ENCODE measurements at regions not wholly inside any gene's neighbourhood (a gene's known extent, or its start where the extent isn't known, plus 50 kb on each side); places are given as distances from the start of the nearest gene placed in this dataset.

DNA sequence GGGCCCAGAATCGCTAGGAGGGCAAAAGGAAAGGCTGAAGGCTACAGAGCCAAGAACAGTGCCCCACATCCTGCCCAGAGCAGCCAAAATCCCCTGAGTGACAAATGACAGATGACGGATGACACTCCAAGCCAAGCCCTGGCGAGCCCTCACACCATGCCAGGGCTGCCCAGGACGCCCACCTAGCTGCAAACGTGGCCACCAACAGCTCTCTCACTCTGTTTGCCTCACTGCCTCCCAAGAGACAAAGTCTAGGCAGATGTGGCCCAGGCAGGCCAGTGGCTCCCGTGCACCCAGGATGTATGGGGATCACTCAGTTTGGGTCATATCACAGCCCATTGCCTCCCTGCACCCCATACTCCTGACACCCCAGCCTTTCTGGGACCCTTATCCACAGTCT, 270.1 kb upstream of the NSMCE3 start:
- TF ChIP-seq, protein P1, sequence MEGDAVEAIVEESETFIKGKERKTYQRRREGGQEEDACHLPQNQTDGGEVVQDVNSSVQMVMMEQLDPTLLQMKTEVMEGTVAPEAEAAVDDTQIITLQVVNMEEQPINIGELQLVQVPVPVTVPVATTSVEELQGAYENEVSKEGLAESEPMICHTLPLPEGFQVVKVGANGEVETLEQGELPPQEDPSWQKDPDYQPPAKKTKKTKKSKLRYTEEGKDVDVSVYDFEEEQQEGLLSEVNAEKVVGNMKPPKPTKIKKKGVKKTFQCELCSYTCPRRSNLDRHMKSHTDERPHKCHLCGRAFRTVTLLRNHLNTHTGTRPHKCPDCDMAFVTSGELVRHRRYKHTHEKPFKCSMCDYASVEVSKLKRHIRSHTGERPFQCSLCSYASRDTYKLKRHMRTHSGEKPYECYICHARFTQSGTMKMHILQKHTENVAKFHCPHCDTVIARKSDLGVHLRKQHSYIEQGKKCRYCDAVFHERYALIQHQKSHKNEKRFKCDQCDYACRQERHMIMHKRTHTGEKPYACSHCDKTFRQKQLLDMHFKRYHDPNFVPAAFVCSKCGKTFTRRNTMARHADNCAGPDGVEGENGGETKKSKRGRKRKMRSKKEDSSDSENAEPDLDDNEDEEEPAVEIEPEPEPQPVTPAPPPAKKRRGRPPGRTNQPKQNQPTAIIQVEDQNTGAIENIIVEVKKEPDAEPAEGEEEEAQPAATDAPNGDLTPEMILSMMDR (IDR thresholded peaks at IDR 0.05; ENCODE audit: extremely low read depth, insufficient read depth, missing control alignments), result no peak
- in situ Hi-C loops (cut with MboI; ENCODE audit: low pct_unique_long_range_greater_than_20kb, low sequenced_read_pairs, unreplicated experiment), result no loop called here
- DNase-seq (ENCODE audit: low spot score), result no peak

DNA sequence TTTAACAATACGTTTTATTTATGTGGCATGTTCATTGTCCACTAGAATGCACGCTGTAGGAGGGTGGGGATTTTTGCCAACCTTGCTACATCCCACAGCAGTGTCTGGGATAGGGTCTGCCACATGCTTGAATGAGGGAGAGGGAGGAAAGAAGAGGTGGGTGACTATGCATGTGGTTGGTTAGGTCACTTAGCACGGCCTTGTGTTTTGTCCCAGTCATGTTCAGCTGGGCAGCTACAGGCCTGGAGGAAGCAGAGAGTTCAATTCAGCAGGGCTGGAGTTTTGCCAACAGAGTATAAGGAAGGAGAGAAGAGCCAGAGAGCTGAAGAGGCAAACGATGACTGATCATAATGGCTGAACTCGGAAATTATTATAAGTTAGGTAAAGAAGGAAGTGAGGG, 268.4 kb upstream of the NSMCE3 start:
- TF ChIP-seq, protein P1 (IDR thresholded peaks at IDR 0.05; ENCODE audit: extremely low read depth, insufficient read depth, missing control alignments), result no peak
- DNase-seq (ENCODE audit: low spot score), result no peak
- in situ Hi-C loops (cut with MboI; ENCODE audit: low pct_unique_long_range_greater_than_20kb, low sequenced_read_pairs, unreplicated experiment), result no loop called here

DNA sequence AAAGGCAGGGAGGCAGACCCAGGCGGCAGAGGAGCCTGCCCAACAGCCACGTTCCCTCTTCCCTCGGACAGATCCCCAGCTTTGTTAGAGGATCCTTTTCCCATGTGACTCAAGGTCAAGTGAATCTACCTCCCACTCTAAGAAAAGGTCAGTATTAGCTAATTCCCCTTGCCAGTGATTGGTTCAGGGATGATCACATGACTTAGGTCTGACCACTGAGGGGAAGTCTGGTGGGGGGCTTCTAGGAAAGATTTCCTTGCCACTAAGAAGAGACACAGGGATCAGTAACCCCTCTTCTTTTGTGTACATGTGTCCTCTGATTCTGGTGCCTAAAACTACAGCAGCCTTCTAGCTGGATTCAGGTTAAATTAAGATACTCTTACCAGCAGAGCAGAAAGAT, 266.3 kb upstream of the NSMCE3 start:
- DNase-seq (ENCODE audit: low spot score), result no peak
- TF ChIP-seq, protein P1 (IDR thresholded peaks at IDR 0.05; ENCODE audit: extremely low read depth, insufficient read depth, missing control alignments), result no peak
- in situ Hi-C loops (cut with MboI; ENCODE audit: low pct_unique_long_range_greater_than_20kb, low sequenced_read_pairs, unreplicated experiment), result no loop called here

DNA sequence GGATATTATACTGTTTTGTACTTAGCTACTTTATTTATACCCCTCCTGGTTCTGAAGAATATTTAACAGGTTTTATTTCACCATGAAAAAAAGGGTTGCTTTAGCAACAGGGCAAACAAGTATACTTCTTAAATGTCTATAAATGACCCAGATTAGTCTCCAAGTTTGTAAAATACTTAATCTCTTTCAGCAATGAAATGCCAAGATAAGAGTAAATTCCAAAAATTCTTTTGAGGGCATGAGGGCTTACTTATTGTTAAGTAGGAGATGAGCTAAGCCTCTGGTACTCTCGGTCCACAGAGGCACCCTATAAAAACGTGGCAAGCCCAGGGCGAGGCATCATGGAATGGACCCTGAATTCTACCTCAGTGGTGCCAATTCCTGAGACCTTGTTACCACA, 264.8 kb upstream of the NSMCE3 start:
- in situ Hi-C loops (cut with MboI; ENCODE audit: low pct_unique_long_range_greater_than_20kb, low sequenced_read_pairs, unreplicated experiment), result no loop called here
- TF ChIP-seq, protein P1 (IDR thresholded peaks at IDR 0.05; ENCODE audit: extremely low read depth, insufficient read depth, missing control alignments), result no peak
- no peak for DNase-seq (ENCODE audit: low spot score)

DNA sequence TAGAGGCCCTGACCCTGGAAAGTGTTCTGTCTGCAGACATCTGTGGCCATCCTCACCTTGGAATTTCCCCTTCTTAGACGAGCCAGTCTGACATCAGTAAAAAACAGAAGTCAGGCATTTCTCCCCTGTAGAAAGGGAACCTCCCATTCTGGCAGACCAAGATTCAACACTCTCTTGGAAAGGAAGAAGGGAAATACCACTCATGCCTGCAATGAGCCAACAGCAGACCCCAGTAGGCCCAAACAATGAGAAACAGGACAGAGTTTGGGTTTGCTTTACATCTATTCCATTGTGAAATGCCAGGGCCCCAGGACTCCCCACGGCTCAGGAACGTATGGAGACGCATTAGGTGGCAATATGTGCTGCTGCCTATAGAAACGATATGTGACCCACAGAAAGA, 264.0 kb upstream of the NSMCE3 start:
- TF ChIP-seq, protein P1 (IDR thresholded peaks at IDR 0.05; ENCODE audit: extremely low read depth, insufficient read depth, missing control alignments), result no peak
- in situ Hi-C loops (cut with MboI; ENCODE audit: low pct_unique_long_range_greater_than_20kb, low sequenced_read_pairs, unreplicated experiment), result no loop called here
- DNase-seq (ENCODE audit: low spot score), result no peak

DNA sequence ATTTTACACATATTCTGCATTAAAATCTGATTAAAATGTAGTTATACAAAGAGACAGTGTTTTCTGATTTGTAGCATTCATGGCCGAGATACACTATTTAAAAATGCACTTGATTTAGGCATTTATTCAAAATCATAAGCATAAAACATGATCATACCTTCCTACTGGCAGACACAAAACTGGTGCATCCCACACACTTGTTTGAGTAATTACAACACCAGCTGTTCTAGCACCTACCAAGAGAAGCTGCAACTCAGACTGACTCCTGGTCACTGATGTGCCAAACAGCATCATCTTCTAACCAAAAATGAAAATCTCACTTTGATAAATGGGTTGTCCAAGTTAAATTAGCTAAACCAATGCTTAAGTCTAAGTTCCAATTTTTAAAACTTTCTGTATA, 262.7 kb upstream of the NSMCE3 start:
- TF ChIP-seq, protein P1 (IDR thresholded peaks at IDR 0.05; ENCODE audit: extremely low read depth, insufficient read depth, missing control alignments), result no peak
- in situ Hi-C loops (cut with MboI; ENCODE audit: low pct_unique_long_range_greater_than_20kb, low sequenced_read_pairs, unreplicated experiment), result no loop called here
- DNase-seq (ENCODE audit: low spot score), result no peak

DNA sequence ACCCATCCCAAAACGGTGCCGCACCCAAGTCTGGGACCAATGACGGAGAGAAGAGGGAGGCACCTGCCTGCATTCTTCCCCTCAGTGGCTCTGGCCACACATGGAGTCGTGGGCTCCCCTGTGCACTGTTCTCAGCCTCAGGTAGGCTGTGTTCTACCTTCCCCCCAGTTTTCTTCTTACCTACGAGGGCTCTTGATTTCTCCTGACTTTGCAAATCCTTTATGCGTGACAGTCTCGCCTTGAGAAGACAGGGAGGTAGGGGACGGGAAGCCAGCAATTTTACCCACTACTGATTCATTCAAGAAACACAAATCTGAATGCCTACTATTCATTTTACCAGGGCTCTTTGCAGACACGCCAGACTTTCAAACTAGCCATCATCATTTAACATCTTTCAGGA, 261.3 kb upstream of the NSMCE3 start:
- TF ChIP-seq, protein P1 (IDR thresholded peaks at IDR 0.05; ENCODE audit: extremely low read depth, insufficient read depth, missing control alignments), result no peak
- no peak for DNase-seq (ENCODE audit: low spot score)
- in situ Hi-C loops (cut with MboI; ENCODE audit: low pct_unique_long_range_greater_than_20kb, low sequenced_read_pairs, unreplicated experiment), result no loop called here

Data from GM13977 (cell line).